HFFc6 (cell line): ENCODE measurements at regions not wholly inside any gene's neighbourhood (a gene's known extent, or its start where the extent isn't known, plus 50 kb on each side); places are given as distances from the start of the nearest gene placed in this dataset.

Source experiments
- DNase-seq: peaks from one replicate; pipeline ENCODE4 v3.0.0-alpha.2; 2018
- H3K27ac Mint-ChIP-seq: 2 replicates; pipeline ENCODE4 v1.8.0; 2020; ENCODE audit warnings: mild to moderate bottlenecking, mixed read lengths
- H3K27me3 Mint-ChIP-seq: 2 replicates; pipeline ENCODE4 v1.8.0; 2021; ENCODE audit warnings: mild to moderate bottlenecking, moderate library complexity, mixed read lengths; ENCODE audit not compliant: insufficient read depth
- H3K36me3 Mint-ChIP-seq: 2 replicates; pipeline ENCODE4 v1.8.0; 2021; ENCODE audit warnings: low read depth, mixed read lengths
- H3K4me1 Mint-ChIP-seq: 2 replicates; pipeline ENCODE4 v1.8.0; 2020; ENCODE audit warnings: low read depth, mixed read lengths
- H3K4me3 Mint-ChIP-seq: 2 replicates; pipeline ENCODE4 v1.8.0; 2020; ENCODE audit warnings: mild to moderate bottlenecking, moderate library complexity, mixed read lengths
- H3K9me3 Mint-ChIP-seq: 2 replicates; pipeline ENCODE4 v1.8.0; 2020; ENCODE audit warnings: mild to moderate bottlenecking, mixed read lengths
- CTCF ChIP-seq: fragments of 200-600 bp; sonication (generic); IDR thresholded peaks from 2 replicates; pipeline ENCODE4 v1.5.0; 2021; ENCODE audit warnings: antibody characterized with exemption, mild to moderate bottlenecking

- DNase-seq = no peak
These were observed 586.7 kb upstream of the SGCG start for GRCh38 chr13:22594041-22594440.

GRCh38 chr13:22596171-22596863, 584.5 kb upstream of the SGCG start:
- DNase-seq = no peak
- Mint-ChIP-seq H3K36me3 (peaks cover 5% of the 10 kb centered on the region; the same call in 1 of the 2 replicates), H3K27ac (no peak overlapping the region), H3K9me3 (peaks cover 48% of the 10 kb centered on the region), H3K4me3 (no peak overlapping the region), H3K27me3 (no peaks in the 10 kb centered on the region), H3K4me1 (no peaks in the 10 kb centered on the region)
- no peak for TF ChIP-seq CTCF

More at GRCh38 chr13:22594041-22594440, 586.7 kb upstream of the SGCG start:
- Mint-ChIP-seq H3K9me3 (peaks cover 41% of the 10 kb centered on the region), H3K27ac (no peak overlapping the region), H3K4me3 (no peak overlapping the region), H3K36me3 (peaks cover 5% of the 10 kb centered on the region; the same call in 1 of the 2 replicates), H3K4me1 (no peaks in the 10 kb centered on the region), H3K27me3 (no peaks in the 10 kb centered on the region)
- no peak for TF ChIP-seq CTCF

- H3K27ac Mint-ChIP-seq = no peak overlapping the region
- H3K27me3 Mint-ChIP-seq = no peaks in the 10 kb centered on the region
- DNase-seq = no peak
- peaks cover 60% of the 10 kb centered on the region for H3K9me3 Mint-ChIP-seq
- no peaks in the 10 kb centered on the region for H3K4me1 Mint-ChIP-seq
- 0 out of 2 replicates have a peak, but pooled peaks cover 5% of the 10 kb centered on the region for H3K36me3 Mint-ChIP-seq
- no peak overlapping the region for H3K4me3 Mint-ChIP-seq
- TF ChIP-seq CTCF = no peak
These were observed 581.6 kb upstream of the SGCG start for GRCh38 chr13:22599156-22599555.

GRCh38 chr13:22618002-22618401, 562.8 kb upstream of the SGCG start:
- DNase-seq = no peak
- H3K27ac Mint-ChIP-seq = no peak overlapping the region
- no peaks in the 10 kb centered on the region for H3K4me1 Mint-ChIP-seq
- no peak overlapping the region for H3K4me3 Mint-ChIP-seq
- TF ChIP-seq CTCF = no peak
- H3K36me3 Mint-ChIP-seq = no peaks in the 10 kb centered on the region; the same call in 1 of the 2 replicates
- H3K9me3 Mint-ChIP-seq = peaks cover 37% of the 10 kb centered on the region
- no peaks in the 10 kb centered on the region for H3K27me3 Mint-ChIP-seq

GRCh38 chr13:22625691-22626090, 555.1 kb upstream of the SGCG start:
- Mint-ChIP-seq H3K27ac (no peak overlapping the region), H3K4me3 (no peak overlapping the region), H3K27me3 (no peaks in the 10 kb centered on the region), H3K4me1 (no peaks in the 10 kb centered on the region), H3K9me3 (peaks cover 31% of the 10 kb centered on the region), H3K36me3 (no peaks in the 10 kb centered on the region; the same call in 1 of the 2 replicates)
- DNase-seq = no peak
- no peak for TF ChIP-seq CTCF
